CD14-positive monocyte (primary cell): ENCODE measurements at regions not wholly inside any gene's neighbourhood (a gene's known extent, or its start where the extent isn't known, plus 50 kb on each side); places are given as distances from the start of the nearest gene placed in this dataset.

Source experiments
- DNase-seq, 3 donors: peaks; one replicate each; pipeline ENCODE4 v3.0.0-alpha.2; 2011 to 2022
- H2AFZ ChIP-seq: 2 replicates; pipeline ENCODE4 v1.6.0; 2012; ENCODE audit warnings: mild to moderate bottlenecking, low read depth, low read length, inconsistent platforms; ENCODE audit not compliant: insufficient read depth, poor library complexity, severe bottlenecking
- H3K27ac ChIP-seq, 2 donors: 1 replicate in 1 of 2; 2 replicates in 1 of 2; pipeline ENCODE4 v1.5.1; 2012 to 2013; ENCODE audit warnings: low read length in 2 of 2, control low read depth in 1 of 2, inconsistent platforms in 1 of 2, low read depth in 1 of 2, mild to moderate bottlenecking in 1 of 2
- H3K27me3 ChIP-seq, 2 donors: one replicate each; pipeline versions ENCODE4 v1.6.0 to v1.6.1; 2011 to 2013; ENCODE audit warnings: low read length in 2 of 2; ENCODE audit not compliant: control insufficient read depth in 2 of 2, insufficient read depth in 2 of 2
- H3K36me3 ChIP-seq, 2 donors: replicated peaks in 1 of 2; 1 replicate in 1 of 2; 2 replicates in 1 of 2; pipeline versions ENCODE4 v1.5.1 to v1.6.1; 2012 to 2013; ENCODE audit warnings: low read length in 2 of 2, control low read depth in 1 of 2, inconsistent platforms in 1 of 2, mild to moderate bottlenecking in 1 of 2; ENCODE audit not compliant: insufficient read depth in 2 of 2, control insufficient read depth in 1 of 2
- H3K4me1 ChIP-seq, 2 donors: 1 replicate in 1 of 2; 2 replicates in 1 of 2; pipeline versions ENCODE4 v1.5.1 to v1.6.1; 2012 to 2013; ENCODE audit warnings: low read length in 2 of 2, control low read depth in 1 of 2, inconsistent platforms in 1 of 2, mild to moderate bottlenecking in 1 of 2, moderate library complexity in 1 of 2; ENCODE audit not compliant: insufficient read depth in 2 of 2, control insufficient read depth in 1 of 2
- H3K4me2 ChIP-seq: replicated peaks from 2 replicates; pipeline ENCODE3; 2012; ENCODE audit warnings: low read length, moderate library complexity, mild to moderate bottlenecking; ENCODE audit not compliant: poor library complexity, severe bottlenecking; ENCODE audit errors: extremely low read depth
- H3K4me3 ChIP-seq, 3 experiments: fragments of 200-600 bp in 1 of 3; sonication (generic) in 1 of 3; replicated peaks in 1 of 3; 1 replicate in 2 of 3; 2 replicates in 1 of 3; pipeline ENCODE4 v1.5.1; 2011 to 2013; ENCODE audit warnings: low read length in 3 of 3, mild to moderate bottlenecking in 3 of 3, control low read depth in 2 of 3, low read depth in 2 of 3, inconsistent platforms in 1 of 3, moderate library complexity in 1 of 3
- H3K79me2 ChIP-seq: 2 replicates; pipeline ENCODE4 v1.6.0; 2012; ENCODE audit warnings: mild to moderate bottlenecking, control low read depth, inconsistent platforms, low read length, moderate library complexity; ENCODE audit not compliant: insufficient read depth
- H3K9ac ChIP-seq: 2 replicates; pipeline ENCODE4 v1.6.0; 2017; ENCODE audit warnings: low read length, mild to moderate bottlenecking; ENCODE audit not compliant: insufficient read depth, poor library complexity, severe bottlenecking
- H3K9me3 ChIP-seq, 2 donors: replicated peaks in 1 of 2; 1 replicate in 1 of 2; 2 replicates in 1 of 2; pipeline versions ENCODE4 v1.5.1 to v1.6.1; 2012 to 2013; ENCODE audit warnings: low read length in 2 of 2, control low read depth in 1 of 2; ENCODE audit not compliant: control insufficient read depth in 1 of 2, insufficient read depth in 1 of 2
- H4K20me1 ChIP-seq: 2 replicates; pipeline ENCODE4 v1.6.0; 2012; ENCODE audit warnings: mild to moderate bottlenecking, low read length, control low read depth, moderate library complexity; ENCODE audit not compliant: insufficient read depth
- H3K27ac Mint-ChIP-seq, 7 donors: one replicate each; pipeline ENCODE4 v1.8.0; 2020; ENCODE audit warnings: mild to moderate bottlenecking in 7 of 7, mixed read lengths in 7 of 7, moderate library complexity in 6 of 7, inconsistent platforms in 2 of 7
- H3K27me3 Mint-ChIP-seq, 3 donors: one replicate each; pipeline ENCODE4 v1.8.0; 2021 to 2022; ENCODE audit warnings: low read depth in 3 of 3, mild to moderate bottlenecking in 3 of 3, mixed read lengths in 3 of 3, moderate library complexity in 3 of 3, inconsistent platforms in 1 of 3
- H3K36me3 Mint-ChIP-seq, 2 donors: one replicate each; pipeline ENCODE4 v1.8.0; 2020; ENCODE audit warnings: mixed read lengths in 2 of 2, inconsistent platforms in 1 of 2, mild to moderate bottlenecking in 1 of 2
- H3K4me1 Mint-ChIP-seq: one replicate; pipeline ENCODE4 v1.8.0; 2020; ENCODE audit warnings: mild to moderate bottlenecking, mixed read lengths
- H3K4me3 Mint-ChIP-seq, 2 donors: one replicate each; pipeline ENCODE4 v1.8.0; 2020; ENCODE audit warnings: mild to moderate bottlenecking in 2 of 2, mixed read lengths in 2 of 2, moderate library complexity in 1 of 2
- H3K9me3 Mint-ChIP-seq, 7 donors: one replicate each; pipeline ENCODE4 v1.8.0; 2020 to 2022; ENCODE audit warnings: mixed read lengths in 7 of 7, mild to moderate bottlenecking in 6 of 7, moderate library complexity in 6 of 7, inconsistent platforms in 2 of 7
- WGBS: methylation state at CpG from one replicate; pipeline ENCODE4 v1.1.5; 2013; ENCODE audit warnings: missing lambda C conversion rate; ENCODE audit not compliant: insufficient coverage; 5-methylcytosine and 5-hydroxymethylcytosine counted together
- intact Hi-C, 2 donors: fragments of 100-400 bp; cut with micrococcal nuclease; formaldehyde crosslinking; loops; one replicate each; pipeline versions ENCODE4 v1.15.0 to v1.15.1; 2023
- TF ChIP-seq, protein P1 (sequence below): fragments of 200-600 bp; IDR thresholded peaks from one replicate; pipeline ENCODE4 v1.8.0; 2022; ENCODE audit warnings: antibody characterized with exemption, mild to moderate bottlenecking

DNA sequence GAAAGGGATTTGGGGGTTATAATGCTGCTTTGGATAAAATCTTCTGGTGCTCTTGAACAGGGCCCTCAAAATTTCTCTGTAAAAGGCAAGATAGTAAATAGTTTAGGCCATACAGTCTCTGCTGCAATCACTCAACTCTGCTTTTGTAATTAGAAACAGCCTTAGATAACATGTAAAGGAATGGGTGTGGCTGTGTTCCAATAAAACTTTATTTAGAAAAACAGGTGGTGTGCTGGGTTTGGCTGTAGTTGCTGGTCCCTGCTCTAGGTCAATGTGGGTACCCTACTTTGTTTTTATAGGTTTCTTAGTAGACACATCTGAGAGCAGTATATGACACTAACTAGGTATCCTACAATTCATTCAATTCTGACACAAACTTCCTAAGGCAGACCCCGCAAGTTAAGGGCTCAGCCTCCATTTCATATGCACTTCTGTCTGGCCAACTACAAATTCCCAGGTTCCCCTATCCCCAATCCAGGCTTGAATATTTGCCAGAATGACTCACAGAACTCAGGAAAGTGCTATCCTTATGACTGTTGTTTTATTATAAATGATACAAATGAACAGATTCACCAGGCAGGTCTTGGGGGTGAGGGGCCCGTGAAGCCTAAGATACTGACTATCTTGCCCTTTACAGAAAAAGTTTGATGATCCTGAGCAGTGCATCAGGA lies 349.9 kb downstream of the RPS24 start:
- H2AFZ ChIP-seq, result no peak overlapping the region
- Mint-ChIP-seq H3K27ac (no peak overlapping the region), H3K4me3 (no peak overlapping the region), H3K9me3 (peaks cover 0 to 6% (median 0%) of the 10 kb centered on the region in 7 donors), H3K27me3 (peaks cover 2% of the 10 kb centered on the region in 3 donors), H3K4me1 (no peaks in the 10 kb centered on the region), H3K36me3 (no peaks in the 10 kb centered on the region)
- H3K27me3 ChIP-seq, result no peaks in the 10 kb centered on the region
- intact Hi-C loops, result no loop called here
- H3K4me2 ChIP-seq, result no peak overlapping the region
- TF ChIP-seq, protein P1, sequence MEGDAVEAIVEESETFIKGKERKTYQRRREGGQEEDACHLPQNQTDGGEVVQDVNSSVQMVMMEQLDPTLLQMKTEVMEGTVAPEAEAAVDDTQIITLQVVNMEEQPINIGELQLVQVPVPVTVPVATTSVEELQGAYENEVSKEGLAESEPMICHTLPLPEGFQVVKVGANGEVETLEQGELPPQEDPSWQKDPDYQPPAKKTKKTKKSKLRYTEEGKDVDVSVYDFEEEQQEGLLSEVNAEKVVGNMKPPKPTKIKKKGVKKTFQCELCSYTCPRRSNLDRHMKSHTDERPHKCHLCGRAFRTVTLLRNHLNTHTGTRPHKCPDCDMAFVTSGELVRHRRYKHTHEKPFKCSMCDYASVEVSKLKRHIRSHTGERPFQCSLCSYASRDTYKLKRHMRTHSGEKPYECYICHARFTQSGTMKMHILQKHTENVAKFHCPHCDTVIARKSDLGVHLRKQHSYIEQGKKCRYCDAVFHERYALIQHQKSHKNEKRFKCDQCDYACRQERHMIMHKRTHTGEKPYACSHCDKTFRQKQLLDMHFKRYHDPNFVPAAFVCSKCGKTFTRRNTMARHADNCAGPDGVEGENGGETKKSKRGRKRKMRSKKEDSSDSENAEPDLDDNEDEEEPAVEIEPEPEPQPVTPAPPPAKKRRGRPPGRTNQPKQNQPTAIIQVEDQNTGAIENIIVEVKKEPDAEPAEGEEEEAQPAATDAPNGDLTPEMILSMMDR, result no peak
- no peaks in the 10 kb centered on the region for H3K4me1 ChIP-seq
- H3K4me3 ChIP-seq, result no peak overlapping the region
- no peaks in the 10 kb centered on the region for H4K20me1 ChIP-seq
- no peak overlapping the region for H3K9ac ChIP-seq
- H3K36me3 ChIP-seq, result no peaks in the 10 kb centered on the region
- H3K79me2 ChIP-seq, result no peaks in the 10 kb centered on the region
- H3K9me3 ChIP-seq, result peaks cover 0 to 5% of the 10 kb centered on the region in 2 donors
- no peak overlapping the region for H3K27ac ChIP-seq
- WGBS, result 100% methylated on average over 1 of the region's 2 CpGs
- DNase-seq, result no peak

GRCh38 chr10:78384049-78384431 lies 350.4 kb downstream of the RPS24 start:
- WGBS, result no CpG with 5 or more reads among the region's 1 CpG
- H3K27me3 Mint-ChIP-seq, result peaks cover 2% of the 10 kb centered on the region in 3 donors
- TF ChIP-seq, protein P1, result no peak
- no peaks in the 10 kb centered on the region for H3K36me3 Mint-ChIP-seq
- H3K4me3 Mint-ChIP-seq, result no peak overlapping the region
- peaks cover 0 to 6% (median 0%) of the 10 kb centered on the region in 7 donors for H3K9me3 Mint-ChIP-seq
- no peak overlapping the region for H3K27ac Mint-ChIP-seq
- intact Hi-C loops, result no loop called here
- no peaks in the 10 kb centered on the region for H4K20me1 ChIP-seq
- H3K36me3 ChIP-seq, result no peaks in the 10 kb centered on the region
- no peaks in the 10 kb centered on the region for H3K79me2 ChIP-seq
- H3K27me3 ChIP-seq, result no peaks in the 10 kb centered on the region
- H3K4me1 Mint-ChIP-seq, result no peaks in the 10 kb centered on the region
- no peaks in the 10 kb centered on the region for H3K4me1 ChIP-seq
- peaks cover 0 to 5% of the 10 kb centered on the region in 2 donors for H3K9me3 ChIP-seq
- H3K27ac ChIP-seq, result no peak overlapping the region
- no peak overlapping the region for H3K9ac ChIP-seq
- no peak overlapping the region for H3K4me3 ChIP-seq
- H3K4me2 ChIP-seq, result no peak overlapping the region
- no peak overlapping the region for H2AFZ ChIP-seq
- DNase-seq, result no peak
